H9 (cell line): ENCODE measurements at regions not wholly inside any gene's neighbourhood (a gene's known extent, or its start where the extent isn't known, plus 50 kb on each side); places are given as distances from the start of the nearest gene placed in this dataset.

Source experiments
- DNase-seq: peaks from one replicate; pipeline ENCODE4 v3.0.0-alpha.2; 2017
- H2AFZ ChIP-seq: one replicate; pipeline ENCODE4 v1.6.1; 2013; ENCODE audit warnings: mild to moderate bottlenecking, low read length, control low read depth, moderate library complexity
- H2AK5ac ChIP-seq: 2 replicates; pipeline ENCODE4 v1.6.1; 2013; ENCODE audit warnings: low read length, control low read depth, mixed read lengths; ENCODE audit not compliant: insufficient read length
- H2BK120ac ChIP-seq: one replicate; pipeline ENCODE4 v1.6.1; 2013; ENCODE audit warnings: low read depth, mild to moderate bottlenecking, low read length, control low read depth, inconsistent platforms; ENCODE audit not compliant: poor library complexity, severe bottlenecking
- H2BK12ac ChIP-seq: 2 replicates; pipeline ENCODE4 v1.6.1; 2013; ENCODE audit warnings: low read length, control low read depth, mixed read lengths, low read depth; ENCODE audit not compliant: insufficient read length
- H2BK15ac ChIP-seq: 2 replicates; pipeline ENCODE4 v1.6.1; 2013; ENCODE audit warnings: low read depth, low read length, control low read depth
- H2BK20ac ChIP-seq: one replicate; pipeline ENCODE4 v1.6.1; 2013; ENCODE audit warnings: low read depth, mild to moderate bottlenecking, low read length, control low read depth, inconsistent platforms; ENCODE audit not compliant: poor library complexity, severe bottlenecking
- H2BK5ac ChIP-seq: 2 replicates; pipeline ENCODE4 v1.6.1; 2013; ENCODE audit warnings: low read length, control low read depth, mixed read lengths; ENCODE audit not compliant: insufficient read length
- H3K14ac ChIP-seq: 2 replicates; pipeline ENCODE4 v1.6.1; 2013; ENCODE audit warnings: low read length, control low read depth; ENCODE audit not compliant: insufficient read depth
- H3K18ac ChIP-seq: 2 replicates; pipeline ENCODE4 v1.6.1; 2013; ENCODE audit warnings: low read depth, mild to moderate bottlenecking, mixed read lengths, low read length, control low read depth; ENCODE audit not compliant: insufficient read length
- H3K23ac ChIP-seq: 2 replicates; pipeline ENCODE4 v1.6.1; 2013; ENCODE audit warnings: low read length, control low read depth, mixed read lengths, low read depth; ENCODE audit not compliant: insufficient read length
- H3K23me2 ChIP-seq: 2 replicates; pipeline ENCODE4 v1.6.1; 2013; ENCODE audit warnings: low read depth, mild to moderate bottlenecking, mixed read lengths, low read length, control low read depth; ENCODE audit not compliant: insufficient read length, poor library complexity, severe bottlenecking
- H3K27ac ChIP-seq: 2 replicates; pipeline ENCODE4 v1.5.1; 2013; ENCODE audit warnings: low read length, control low read depth, mixed read lengths, low read depth; ENCODE audit not compliant: insufficient read length
- H3K27me3 ChIP-seq: 2 replicates; pipeline ENCODE4 v1.6.1; 2013; ENCODE audit warnings: low read length, control low read depth, inconsistent platforms; ENCODE audit not compliant: insufficient read depth
- H3K4ac ChIP-seq: 2 replicates; pipeline ENCODE4 v1.6.1; 2013; ENCODE audit warnings: low read depth, mild to moderate bottlenecking, control low read depth, inconsistent platforms, low read length, moderate library complexity
- H3K4me1 ChIP-seq: 2 replicates; pipeline ENCODE4 v1.6.1; 2013; ENCODE audit warnings: low read length, control low read depth, inconsistent platforms; ENCODE audit not compliant: insufficient read depth
- H3K4me2 ChIP-seq: 2 replicates; pipeline ENCODE4 v1.6.1; 2013; ENCODE audit warnings: low read length, control low read depth, mixed read lengths; ENCODE audit not compliant: insufficient read length, insufficient read depth
- H3K56ac ChIP-seq: 2 replicates; pipeline ENCODE4 v1.6.1; 2013; ENCODE audit warnings: low read depth, mild to moderate bottlenecking, mixed read lengths, low read length, control low read depth; ENCODE audit not compliant: insufficient read length
- H3K79me1 ChIP-seq: 2 replicates; pipeline ENCODE4 v1.6.1; 2013; ENCODE audit warnings: low read depth, mild to moderate bottlenecking, moderate library complexity, low read length, control low read depth, inconsistent platforms; ENCODE audit not compliant: insufficient read depth, poor library complexity, severe bottlenecking
- H3K79me2 ChIP-seq: 2 replicates; pipeline ENCODE4 v1.6.1; 2013; ENCODE audit warnings: low read length, control low read depth, inconsistent platforms; ENCODE audit not compliant: insufficient read depth
- H3K9ac ChIP-seq: 2 replicates; pipeline ENCODE4 v1.6.1; 2013; ENCODE audit warnings: low read length, control low read depth, mixed read lengths; ENCODE audit not compliant: insufficient read length; ENCODE audit errors: extremely low read depth
- H3K9me3 ChIP-seq: one replicate; pipeline ENCODE4 v1.6.1; 2013; ENCODE audit warnings: low read depth, low read length, inconsistent platforms; ENCODE audit not compliant: control insufficient read depth
- H3T11ph ChIP-seq: one replicate; pipeline ENCODE4 v1.6.1; 2013; ENCODE audit warnings: mild to moderate bottlenecking, low read length, control low read depth, inconsistent platforms
- H4K20me1 ChIP-seq: one replicate; pipeline ENCODE4 v1.6.1; 2013; ENCODE audit not compliant: control insufficient read depth, insufficient read length, insufficient read depth
- H4K5ac ChIP-seq: 2 replicates; pipeline ENCODE4 v1.6.1; 2013; ENCODE audit warnings: low read depth, mild to moderate bottlenecking, mixed read lengths, low read length, control low read depth; ENCODE audit not compliant: insufficient read length
- H4K8ac ChIP-seq: replicated peaks from 2 replicates; pipeline ENCODE4 v1.6.1; 2013; ENCODE audit warnings: low read length, control low read depth, mixed read lengths, low read depth; ENCODE audit not compliant: insufficient read length
- H4K91ac ChIP-seq: 2 replicates; pipeline ENCODE4 v1.6.1; 2013; ENCODE audit warnings: low read depth, mild to moderate bottlenecking, moderate library complexity, mixed read lengths, low read length, control low read depth; ENCODE audit not compliant: insufficient read length
- H3K27ac Mint-ChIP-seq, 3 experiments: 2 replicates in 2 of 3; 3 replicates in 1 of 3; pipeline ENCODE4 v1.8.0; 2020 to 2021; ENCODE audit warnings: mixed read lengths in 3 of 3, mild to moderate bottlenecking in 1 of 3, moderate library complexity in 1 of 3
- H3K27me3 Mint-ChIP-seq: 2 replicates; pipeline ENCODE4 v1.8.0; 2021; ENCODE audit warnings: low read depth, mild to moderate bottlenecking, moderate library complexity, mixed read lengths
- H3K36me3 Mint-ChIP-seq, 3 experiments: 2 replicates in 2 of 3; 3 replicates in 1 of 3; pipeline ENCODE4 v1.8.0; 2020 to 2021; ENCODE audit warnings: low read depth in 3 of 3, mixed read lengths in 3 of 3; ENCODE audit not compliant: insufficient read depth in 1 of 3
- H3K4me1 Mint-ChIP-seq, 2 experiments: 2 replicates each; pipeline ENCODE4 v1.8.0; 2020; ENCODE audit warnings: mixed read lengths in 2 of 2
- H3K4me3 Mint-ChIP-seq, 2 experiments: 2 replicates in 1 of 2; 3 replicates in 1 of 2; pipeline ENCODE4 v1.8.0; 2020 to 2021; ENCODE audit warnings: mild to moderate bottlenecking in 2 of 2, mixed read lengths in 2 of 2, moderate library complexity in 1 of 2
- H3K9me3 Mint-ChIP-seq, 2 experiments: 2 replicates in 1 of 2; 3 replicates in 1 of 2; pipeline ENCODE4 v1.8.0; 2020; ENCODE audit warnings: mild to moderate bottlenecking in 2 of 2, mixed read lengths in 2 of 2, moderate library complexity in 1 of 2
- TF ChIP-seq, protein P1 (sequence below): fragments of 200-600 bp; sonication (generic); conservative IDR thresholded peaks from 3 replicates; pipeline ENCODE4 v1.8.0; 2021; ENCODE audit warnings: antibody characterized with exemption, mild to moderate bottlenecking

DNA sequence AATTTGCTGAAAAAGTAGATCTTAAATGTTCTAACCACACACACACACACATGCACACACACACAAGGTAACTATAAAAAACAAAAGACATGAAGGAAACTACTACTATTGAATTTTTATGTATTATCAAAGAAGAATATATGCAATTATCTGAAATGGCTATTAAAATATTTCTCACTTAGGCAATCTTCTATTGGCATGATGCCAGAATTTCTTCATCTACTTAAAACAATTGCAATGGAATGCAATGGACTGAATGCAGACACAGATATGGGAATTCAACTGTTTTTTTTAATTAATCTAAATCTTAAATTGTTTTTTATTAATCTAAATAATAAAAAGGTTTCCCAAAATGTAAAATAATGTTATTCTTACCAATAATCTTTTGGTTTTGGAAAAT lies 152.6 kb upstream of the SMLR1 start:
- Histone ChIP-seq H2BK120ac (no peak overlapping the region), H4K8ac (no peak overlapping the region), H3K56ac (no peak overlapping the region), H2BK12ac (no peak overlapping the region), H3T11ph (no peak overlapping the region), H2AK5ac (no peak overlapping the region), H2BK20ac (no peak overlapping the region), H3K79me1 (no peaks in the 10 kb centered on the region), H3K27me3 (no peaks in the 10 kb centered on the region), H3K23me2 (no peaks in the 10 kb centered on the region), H3K23ac (no peak overlapping the region), H4K91ac (no peak overlapping the region), H2BK15ac (no peak overlapping the region), H4K20me1 (no peaks in the 10 kb centered on the region), H3K9me3 (no peaks in the 10 kb centered on the region), H2BK5ac (no peak overlapping the region), H3K9ac (no peak overlapping the region), H3K18ac (no peak overlapping the region), H2AFZ (no peak overlapping the region), H3K14ac (no peak overlapping the region), H3K4ac (no peak overlapping the region), H3K4me1 (no peaks in the 10 kb centered on the region), H3K79me2 (no peaks in the 10 kb centered on the region), H3K27ac (no peak overlapping the region), H3K4me2 (no peak overlapping the region), H4K5ac (no peak overlapping the region)
- Mint-ChIP-seq H3K36me3 (no peaks in the 10 kb centered on the region), H3K4me3 (no peak overlapping the region), H3K27ac (no peak overlapping the region), H3K27me3 (no peaks in the 10 kb centered on the region), H3K4me1 (peaks cover 9 to 16% of the 10 kb centered on the region in 2 experiments), H3K9me3 (no peaks in the 10 kb centered on the region; a peak in 1 of 5 replicates)
- DNase-seq: no peak
- TF ChIP-seq, protein P1, sequence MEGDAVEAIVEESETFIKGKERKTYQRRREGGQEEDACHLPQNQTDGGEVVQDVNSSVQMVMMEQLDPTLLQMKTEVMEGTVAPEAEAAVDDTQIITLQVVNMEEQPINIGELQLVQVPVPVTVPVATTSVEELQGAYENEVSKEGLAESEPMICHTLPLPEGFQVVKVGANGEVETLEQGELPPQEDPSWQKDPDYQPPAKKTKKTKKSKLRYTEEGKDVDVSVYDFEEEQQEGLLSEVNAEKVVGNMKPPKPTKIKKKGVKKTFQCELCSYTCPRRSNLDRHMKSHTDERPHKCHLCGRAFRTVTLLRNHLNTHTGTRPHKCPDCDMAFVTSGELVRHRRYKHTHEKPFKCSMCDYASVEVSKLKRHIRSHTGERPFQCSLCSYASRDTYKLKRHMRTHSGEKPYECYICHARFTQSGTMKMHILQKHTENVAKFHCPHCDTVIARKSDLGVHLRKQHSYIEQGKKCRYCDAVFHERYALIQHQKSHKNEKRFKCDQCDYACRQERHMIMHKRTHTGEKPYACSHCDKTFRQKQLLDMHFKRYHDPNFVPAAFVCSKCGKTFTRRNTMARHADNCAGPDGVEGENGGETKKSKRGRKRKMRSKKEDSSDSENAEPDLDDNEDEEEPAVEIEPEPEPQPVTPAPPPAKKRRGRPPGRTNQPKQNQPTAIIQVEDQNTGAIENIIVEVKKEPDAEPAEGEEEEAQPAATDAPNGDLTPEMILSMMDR: no peak
